Ascending aorta (tissue), 2 donors: ENCODE measurements at regions not wholly inside any gene's neighbourhood (a gene's known extent, or its start where the extent isn't known, plus 50 kb on each side); places are given as distances from the start of the nearest gene placed in this dataset.

Experiments
- DNase-seq, 2 donors: peaks; one replicate each; pipeline ENCODE4 v3.0.0-alpha.2; 2019; ENCODE audit warnings: low spot score in 2 of 2
- H3K27ac ChIP-seq, 2 donors: fragments of 200-600 bp; sonication (generic); one replicate each; pipeline ENCODE4 v1.5.1; 2016 to 2017; ENCODE audit warnings: mild to moderate bottlenecking in 1 of 2
- H3K27me3 ChIP-seq: fragments of 200-600 bp; sonication (generic); one replicate; pipeline ENCODE4 v1.5.1; 2017
- H3K36me3 ChIP-seq, 2 donors: fragments of 200-600 bp; sonication (generic); one replicate each; pipeline ENCODE4 v1.5.1; 2016
- H3K4me1 ChIP-seq, 2 donors: fragments of 200-600 bp; sonication (generic); one replicate each; pipeline ENCODE4 v1.5.1; 2016 to 2017; ENCODE audit warnings: mild to moderate bottlenecking in 1 of 2
- H3K4me3 ChIP-seq, 2 donors: fragments of 200-600 bp; sonication (generic); one replicate each; pipeline ENCODE4 v1.5.1; 2016 to 2017; ENCODE audit warnings: mild to moderate bottlenecking in 1 of 2
- H3K9me3 ChIP-seq, 2 donors: fragments of 200-600 bp; sonication (generic); one replicate each; pipeline ENCODE4 v1.5.1; 2016
- intact Hi-C: fragments of 100-400 bp; cut with DNase I; formaldehyde crosslinking; loops from one replicate; pipeline ENCODE4 v1.15.1; 2023
- TF ChIP-seq, protein P1 (sequence below), 3 experiments: fragments of 200-600 bp in 2 of 3; fragments of 450-650 bp in 1 of 3; sonication (generic) in 2 of 3; IDR thresholded peaks; one replicate each; pipeline ENCODE4 v1.5.1; 2016 to 2019; ENCODE audit warnings: antibody characterized with exemption in 3 of 3, mild to moderate bottlenecking in 1 of 3, moderate library complexity in 1 of 3

DNA sequence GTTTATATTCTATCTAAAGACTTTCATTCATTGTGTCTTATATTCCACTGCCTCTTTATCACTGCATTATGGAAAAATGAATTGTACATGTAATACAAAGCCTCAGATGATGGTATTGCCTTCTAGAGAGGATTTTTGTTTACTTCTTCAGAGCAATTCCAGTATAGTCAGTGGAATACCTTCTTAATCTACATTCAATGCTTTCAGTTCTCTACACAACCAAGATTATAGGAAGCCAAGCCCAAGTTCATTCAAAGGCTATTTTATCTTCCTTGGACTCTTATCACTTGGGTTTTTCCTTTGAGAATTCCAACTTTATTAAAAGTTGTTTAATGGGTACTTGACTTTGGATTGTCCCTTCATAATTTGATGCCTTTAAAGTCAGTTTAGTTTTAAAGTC lies 1971.0 kb upstream of the FLRT2 start:
- Histone ChIP-seq H3K36me3 (no peaks in the 10 kb centered on the region), H3K27ac (no peak overlapping the region), H3K9me3 (no peaks in the 10 kb centered on the region), H3K4me3 (no peak overlapping the region), H3K27me3 (no peaks in the 10 kb centered on the region), H3K4me1 (no peaks in the 10 kb centered on the region)
- TF ChIP-seq, protein P1, sequence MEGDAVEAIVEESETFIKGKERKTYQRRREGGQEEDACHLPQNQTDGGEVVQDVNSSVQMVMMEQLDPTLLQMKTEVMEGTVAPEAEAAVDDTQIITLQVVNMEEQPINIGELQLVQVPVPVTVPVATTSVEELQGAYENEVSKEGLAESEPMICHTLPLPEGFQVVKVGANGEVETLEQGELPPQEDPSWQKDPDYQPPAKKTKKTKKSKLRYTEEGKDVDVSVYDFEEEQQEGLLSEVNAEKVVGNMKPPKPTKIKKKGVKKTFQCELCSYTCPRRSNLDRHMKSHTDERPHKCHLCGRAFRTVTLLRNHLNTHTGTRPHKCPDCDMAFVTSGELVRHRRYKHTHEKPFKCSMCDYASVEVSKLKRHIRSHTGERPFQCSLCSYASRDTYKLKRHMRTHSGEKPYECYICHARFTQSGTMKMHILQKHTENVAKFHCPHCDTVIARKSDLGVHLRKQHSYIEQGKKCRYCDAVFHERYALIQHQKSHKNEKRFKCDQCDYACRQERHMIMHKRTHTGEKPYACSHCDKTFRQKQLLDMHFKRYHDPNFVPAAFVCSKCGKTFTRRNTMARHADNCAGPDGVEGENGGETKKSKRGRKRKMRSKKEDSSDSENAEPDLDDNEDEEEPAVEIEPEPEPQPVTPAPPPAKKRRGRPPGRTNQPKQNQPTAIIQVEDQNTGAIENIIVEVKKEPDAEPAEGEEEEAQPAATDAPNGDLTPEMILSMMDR (IDR thresholded peaks at IDR 0.05): no peak
- DNase-seq: no peak
- intact Hi-C loops: no loop called here

DNA sequence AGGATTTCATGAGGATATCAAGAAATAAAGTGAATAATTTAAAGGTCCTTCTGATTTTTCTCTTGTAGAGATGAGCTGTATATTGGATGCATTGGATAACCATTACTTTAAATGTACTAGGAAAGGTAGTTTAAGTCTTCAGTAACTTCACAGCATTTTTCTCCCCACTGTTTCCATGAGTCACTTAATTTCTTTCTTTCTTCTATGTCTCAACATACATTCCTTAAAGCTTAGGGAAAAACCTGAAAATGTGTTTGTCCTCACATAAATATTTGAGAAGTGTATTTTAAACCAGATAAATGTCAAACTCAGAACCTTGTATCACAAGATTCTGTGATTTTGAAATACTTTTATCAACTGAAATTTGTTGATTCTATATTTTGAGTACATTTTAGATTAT lies 1970.2 kb upstream of the FLRT2 start:
- H3K4me3 ChIP-seq: no peak overlapping the region
- no peak overlapping the region for H3K27ac ChIP-seq
- DNase-seq: no peak
- H3K9me3 ChIP-seq: no peaks in the 10 kb centered on the region
- no peaks in the 10 kb centered on the region for H3K27me3 ChIP-seq
- H3K4me1 ChIP-seq: no peaks in the 10 kb centered on the region
- intact Hi-C loops: no loop called here
- H3K36me3 ChIP-seq: no peaks in the 10 kb centered on the region
- TF ChIP-seq, protein P1 (IDR thresholded peaks at IDR 0.05): no peak

DNA sequence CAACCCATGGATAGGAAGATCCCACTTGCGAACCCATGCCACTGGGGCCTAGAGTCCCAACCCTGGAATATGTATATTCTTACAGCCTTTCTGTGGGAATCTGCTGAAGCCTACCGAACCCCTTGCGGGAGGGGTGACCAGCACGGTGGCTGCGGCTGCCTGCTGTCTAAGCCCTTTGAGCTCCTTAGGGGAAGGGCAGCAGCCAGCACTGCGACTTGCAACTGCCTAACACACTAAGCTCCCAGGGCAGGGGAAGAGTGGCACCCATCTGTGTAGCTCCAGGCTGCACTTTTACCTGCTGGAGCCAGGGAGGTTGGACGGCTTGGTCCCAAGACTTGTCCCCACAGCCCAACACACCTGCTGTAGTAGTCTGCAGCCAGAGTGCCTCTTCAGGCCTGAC lies 1968.7 kb upstream of the FLRT2 start:
- no peaks in the 10 kb centered on the region for H3K36me3 ChIP-seq
- H3K27ac ChIP-seq: no peak overlapping the region
- TF ChIP-seq, protein P1 (IDR thresholded peaks at IDR 0.05): no peak
- no peak overlapping the region for H3K4me3 ChIP-seq
- DNase-seq: no peak
- H3K27me3 ChIP-seq: no peaks in the 10 kb centered on the region
- intact Hi-C loops: no loop called here
- H3K4me1 ChIP-seq: no peaks in the 10 kb centered on the region
- H3K9me3 ChIP-seq: no peaks in the 10 kb centered on the region

DNA sequence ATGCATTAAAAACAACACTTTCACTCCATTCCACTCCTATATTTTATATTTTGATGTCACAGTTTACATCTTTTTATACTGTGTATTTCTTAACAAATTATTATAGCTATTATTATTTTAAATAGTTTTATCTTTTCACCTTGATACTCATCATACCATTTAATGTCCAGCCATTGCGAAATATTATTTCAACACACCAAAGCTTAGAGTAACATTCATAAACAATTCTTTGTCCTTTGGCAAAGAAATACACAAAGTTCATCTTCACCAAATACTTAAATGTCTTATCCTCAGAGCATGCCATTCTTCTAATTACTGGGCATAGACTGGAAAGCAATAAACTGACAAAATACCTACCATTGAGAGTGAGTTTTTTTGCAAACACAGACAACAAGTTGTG lies 1963.4 kb upstream of the FLRT2 start:
- TF ChIP-seq, protein P1 (IDR thresholded peaks at IDR 0.05): no peak
- no peaks in the 10 kb centered on the region for H3K27me3 ChIP-seq
- DNase-seq: no peak
- H3K4me1 ChIP-seq: no peaks in the 10 kb centered on the region
- no peaks in the 10 kb centered on the region for H3K9me3 ChIP-seq
- no peak overlapping the region for H3K27ac ChIP-seq
- no peak overlapping the region for H3K4me3 ChIP-seq
- intact Hi-C loops: no loop called here
- H3K36me3 ChIP-seq: no peaks in the 10 kb centered on the region

DNA sequence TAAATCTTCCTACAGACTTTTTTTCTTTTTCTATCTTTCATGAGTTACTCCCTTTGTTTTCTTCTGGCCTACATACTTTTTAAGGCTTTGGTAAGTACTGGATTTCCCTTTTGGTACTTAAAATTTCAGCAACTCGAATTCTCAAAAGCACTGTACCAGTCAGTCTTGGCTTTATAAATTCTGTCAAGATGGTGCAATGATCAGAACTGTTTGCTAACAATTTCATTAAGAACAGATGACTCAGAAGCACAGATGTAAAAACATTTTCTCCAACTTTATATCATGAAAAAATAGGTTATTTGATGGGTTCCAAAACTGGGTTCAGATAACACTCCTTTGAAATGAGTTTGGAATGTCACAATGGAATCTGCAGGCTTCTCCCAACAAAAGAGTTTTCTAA lies 1961.8 kb upstream of the FLRT2 start:
- Histone ChIP-seq H3K4me3 (no peak overlapping the region), H3K27ac (no peak overlapping the region), H3K36me3 (no peaks in the 10 kb centered on the region), H3K27me3 (no peaks in the 10 kb centered on the region), H3K4me1 (no peaks in the 10 kb centered on the region), H3K9me3 (no peaks in the 10 kb centered on the region)
- DNase-seq: no peak
- intact Hi-C loops: no loop called here
- TF ChIP-seq, protein P1 (IDR thresholded peaks at IDR 0.05): no peak

DNA sequence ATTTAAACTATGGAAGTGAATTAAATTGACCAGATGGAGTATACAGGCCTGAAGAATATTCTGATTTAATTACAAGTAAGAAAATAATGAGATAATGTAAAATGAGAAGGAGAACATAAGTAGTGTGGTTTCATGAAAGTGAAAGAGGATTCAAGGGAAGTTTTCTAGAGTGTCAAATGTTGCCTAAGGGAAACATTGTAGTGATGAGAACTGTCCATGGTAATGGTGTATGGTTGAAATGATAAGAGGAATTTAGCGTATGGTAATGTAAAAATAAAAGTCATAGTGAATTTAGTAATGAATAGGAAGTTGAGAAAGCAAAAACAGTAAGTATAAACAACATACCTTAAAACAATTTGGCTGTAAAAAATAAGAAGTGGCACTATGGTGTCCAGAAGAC lies 1954.6 kb upstream of the FLRT2 start:
- Histone ChIP-seq H3K4me1 (no peaks in the 10 kb centered on the region), H3K4me3 (no peak overlapping the region), H3K9me3 (no peaks in the 10 kb centered on the region), H3K36me3 (no peaks in the 10 kb centered on the region), H3K27me3 (no peaks in the 10 kb centered on the region), H3K27ac (no peak overlapping the region)
- intact Hi-C loops: no loop called here
- no peak for DNase-seq
- TF ChIP-seq, protein P1 (IDR thresholded peaks at IDR 0.05): no peak
